Calu3 (cell line): ENCODE measurements at regions not wholly inside any gene's neighbourhood (a gene's known extent, or its start where the extent isn't known, plus 50 kb on each side); places are given as distances from the start of the nearest gene placed in this dataset.
A peak's percentile ranks its signal among the peaks of the same experiment; 100 is the strongest.

Experiments used
- BruUV-seq: library from RNA; stranded (reverse); fragments of 400-500 nt; replicated peaks from 2 replicates; lab custom pipeline; 2021; lab: Mats Ljungman, UMichigan
- CTCF ChIA-PET: fragments of 300-600 bp; sonication (Branson Sonifier 250); formaldehyde crosslinking; loops from one replicate; lab custom pipeline; 2022; ENCODE audit warnings: antibody characterized with exemption; lab: Charles Lee
- DNase-seq: peaks from one replicate; pipeline ENCODE4 v3.0.0; 2022
- H3K27ac Mint-ChIP-seq: one replicate; pipeline ENCODE4 v1.8.0; 2022; ENCODE audit warnings: mixed read lengths; ENCODE audit not compliant: unreplicated experiment
- H3K27me3 Mint-ChIP-seq: one replicate; pipeline ENCODE4 v1.8.0; 2022; ENCODE audit warnings: mixed read lengths; ENCODE audit not compliant: unreplicated experiment
- H3K36me3 Mint-ChIP-seq: one replicate; pipeline ENCODE4 v1.8.0; 2022; ENCODE audit warnings: mild to moderate bottlenecking, moderate library complexity, mixed read lengths; ENCODE audit not compliant: insufficient read depth, unreplicated experiment
- H3K4me1 Mint-ChIP-seq: one replicate; pipeline ENCODE4 v1.8.0; 2022; ENCODE audit warnings: mild to moderate bottlenecking, low read depth, mixed read lengths; ENCODE audit not compliant: unreplicated experiment
- H3K4me3 Mint-ChIP-seq: one replicate; pipeline ENCODE4 v1.8.0; 2022; ENCODE audit warnings: mild to moderate bottlenecking, low read depth, moderate library complexity, mixed read lengths; ENCODE audit not compliant: unreplicated experiment
- H3K9me3 Mint-ChIP-seq: one replicate; pipeline ENCODE4 v1.8.0; 2022; ENCODE audit warnings: low read depth, mixed read lengths; ENCODE audit not compliant: unreplicated experiment
- intact Hi-C: fragments of 100-400 bp; cut with micrococcal nuclease; formaldehyde crosslinking; loops from one replicate; pipeline ENCODE4 v1.10.0; 2022; ENCODE audit not compliant: unreplicated experiment
- TF ChIP-seq, protein P1 (sequence below): fragments of 200-600 bp; IDR thresholded peaks from one replicate; pipeline ENCODE4 v1.8.0; 2022; ENCODE audit warnings: antibody characterized with exemption; ENCODE audit not compliant: unreplicated experiment

DNA sequence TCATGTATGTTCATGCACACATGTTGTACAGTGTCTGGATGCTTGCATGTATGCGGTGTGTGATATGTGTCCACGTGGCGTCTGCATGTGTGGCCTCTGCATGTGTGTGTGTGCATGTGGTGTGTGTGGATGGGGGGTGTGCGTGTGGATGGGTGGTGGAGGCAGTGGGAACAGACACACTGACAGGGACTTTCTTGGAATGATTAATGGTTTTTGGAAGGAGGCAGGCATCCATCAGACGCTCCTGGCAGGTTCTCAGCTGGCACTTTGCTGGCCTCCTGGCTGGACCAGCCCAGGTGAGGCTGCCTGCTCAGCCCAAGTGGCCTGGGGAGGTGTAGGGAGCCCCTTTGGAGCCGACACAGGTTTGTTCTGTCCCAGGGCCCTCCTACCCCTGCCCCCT is 121.2 kb upstream of the CIBAR2 start:
- H3K36me3 Mint-ChIP-seq, result no peaks in the 10 kb centered on the region
- no peak overlapping the region for H3K4me3 Mint-ChIP-seq
- CTCF ChIA-PET, result no interaction called here
- intact Hi-C loops, result loop anchor here (10.0 kb wide), 1 partner anchor 119 kb away; the partner anchor contains the start of gene CIBAR2
- peaks cover 6% of the 10 kb centered on the region for H3K9me3 Mint-ChIP-seq
- no peak overlapping the region for H3K27ac Mint-ChIP-seq
- no peaks in the 10 kb centered on the region for H3K4me1 Mint-ChIP-seq
- BruUV-seq, result no TSS peak
- peaks cover 96% of the 10 kb centered on the region for H3K27me3 Mint-ChIP-seq
- DNase-seq, result no peak
- TF ChIP-seq, protein P1, sequence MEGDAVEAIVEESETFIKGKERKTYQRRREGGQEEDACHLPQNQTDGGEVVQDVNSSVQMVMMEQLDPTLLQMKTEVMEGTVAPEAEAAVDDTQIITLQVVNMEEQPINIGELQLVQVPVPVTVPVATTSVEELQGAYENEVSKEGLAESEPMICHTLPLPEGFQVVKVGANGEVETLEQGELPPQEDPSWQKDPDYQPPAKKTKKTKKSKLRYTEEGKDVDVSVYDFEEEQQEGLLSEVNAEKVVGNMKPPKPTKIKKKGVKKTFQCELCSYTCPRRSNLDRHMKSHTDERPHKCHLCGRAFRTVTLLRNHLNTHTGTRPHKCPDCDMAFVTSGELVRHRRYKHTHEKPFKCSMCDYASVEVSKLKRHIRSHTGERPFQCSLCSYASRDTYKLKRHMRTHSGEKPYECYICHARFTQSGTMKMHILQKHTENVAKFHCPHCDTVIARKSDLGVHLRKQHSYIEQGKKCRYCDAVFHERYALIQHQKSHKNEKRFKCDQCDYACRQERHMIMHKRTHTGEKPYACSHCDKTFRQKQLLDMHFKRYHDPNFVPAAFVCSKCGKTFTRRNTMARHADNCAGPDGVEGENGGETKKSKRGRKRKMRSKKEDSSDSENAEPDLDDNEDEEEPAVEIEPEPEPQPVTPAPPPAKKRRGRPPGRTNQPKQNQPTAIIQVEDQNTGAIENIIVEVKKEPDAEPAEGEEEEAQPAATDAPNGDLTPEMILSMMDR, result no peak

DNA sequence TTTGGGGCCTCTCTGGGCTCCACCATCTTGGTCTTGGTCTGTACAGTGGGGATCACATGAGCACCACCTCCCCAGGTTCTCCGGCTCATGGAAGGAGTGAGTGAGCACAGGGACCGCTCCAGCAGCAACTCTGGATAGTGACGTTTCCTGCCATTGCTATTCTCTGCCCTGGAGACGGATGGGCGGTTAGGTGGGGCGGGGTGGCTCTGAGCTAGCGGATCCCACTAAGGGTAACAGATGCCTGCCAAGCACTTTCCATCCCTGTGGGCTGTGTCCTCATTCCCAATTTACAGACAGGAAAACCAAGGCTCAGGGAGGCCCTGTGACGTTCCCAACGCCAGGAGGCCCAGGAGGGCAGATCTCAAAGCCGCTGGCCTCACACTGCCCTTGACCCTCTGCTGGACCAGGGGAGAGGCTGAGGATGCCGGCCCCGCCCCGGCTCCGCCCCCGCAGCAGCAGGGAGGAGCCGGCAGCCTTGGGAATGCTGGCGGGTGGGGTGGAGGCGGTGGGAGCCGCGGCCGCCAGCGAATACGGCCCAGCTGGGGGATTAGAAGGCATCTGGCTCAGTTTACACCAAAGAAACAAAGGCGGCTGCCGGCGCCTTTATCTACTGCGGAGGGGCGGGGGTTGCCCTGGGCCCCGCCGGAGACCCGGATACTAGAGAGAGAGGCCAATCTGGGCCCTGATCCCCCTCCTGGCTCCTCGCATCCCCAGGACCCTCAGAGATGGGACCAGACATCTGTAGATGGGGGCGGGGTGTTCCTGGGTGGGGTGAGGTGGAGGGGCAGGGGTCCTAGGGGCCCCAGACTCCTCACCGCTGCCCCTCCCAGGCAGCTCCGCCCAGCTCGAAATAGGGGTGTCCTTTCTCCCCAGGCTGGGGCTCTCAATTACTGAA is 122.3 kb upstream of the CIBAR2 start:
- Mint-ChIP-seq H3K27me3 (peaks cover 98% of the 10 kb centered on the region), H3K9me3 (peaks cover 6% of the 10 kb centered on the region), H3K4me1 (no peaks in the 10 kb centered on the region), H3K4me3 (peak overlapping the region; percentile 27), H3K27ac (no peak overlapping the region), H3K36me3 (no peaks in the 10 kb centered on the region)
- TF ChIP-seq, protein P1, result no peak
- intact Hi-C loops, result loop anchor here (10.0 kb wide), 1 partner anchor 120 kb away; the partner anchor contains the start of gene CIBAR2
- no TSS peak for BruUV-seq
- peak; percentile 54 for DNase-seq
- CTCF ChIA-PET, result interaction anchor here (0.6 kb wide), 1 partner anchor 136 kb away, joined by 3 read pairs; no protein-coding TSS in a partner anchor

DNA sequence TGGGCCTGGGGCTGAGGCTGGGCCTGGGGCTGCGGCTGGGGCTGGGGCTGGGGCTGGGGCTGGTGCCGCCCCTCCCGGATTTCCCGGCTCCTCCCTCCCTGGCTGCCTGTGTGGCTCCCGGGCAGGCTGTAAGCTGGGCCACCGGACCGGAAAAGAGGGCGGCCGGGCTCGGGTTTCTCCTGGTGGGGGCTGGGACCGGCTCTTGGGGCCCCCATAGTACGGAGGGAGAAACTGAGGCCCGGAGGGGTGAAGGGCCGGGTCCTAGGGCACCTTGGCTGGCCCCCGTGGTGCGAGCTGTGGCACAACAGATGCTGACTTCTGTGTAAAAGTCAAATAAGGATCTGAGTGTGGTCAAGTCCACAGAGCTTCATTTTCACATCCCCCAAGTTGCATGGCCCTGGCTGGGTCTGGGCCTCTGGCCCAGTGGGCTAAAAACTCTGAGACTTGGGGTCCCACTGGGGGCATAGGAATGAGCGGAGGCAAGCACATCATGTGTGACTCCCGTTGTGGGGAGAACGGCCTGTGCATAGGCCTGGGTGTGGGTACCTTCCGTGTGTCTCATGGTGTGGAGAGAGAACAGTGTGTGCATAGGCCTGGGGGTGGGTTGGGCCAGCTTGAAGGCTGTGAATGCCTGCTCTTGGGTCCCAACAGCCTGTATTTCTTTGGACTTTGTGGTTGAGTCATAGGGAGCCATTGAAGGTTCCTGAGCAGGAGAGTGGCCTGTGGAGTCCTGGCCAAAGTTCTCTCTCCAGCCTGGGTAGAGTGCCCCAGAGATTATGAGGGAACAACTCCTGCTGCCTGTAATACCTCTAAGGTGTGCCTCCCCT is 123.9 kb upstream of the CIBAR2 start:
- Mint-ChIP-seq H3K4me3 (no peak overlapping the region), H3K4me1 (no peaks in the 10 kb centered on the region), H3K36me3 (no peaks in the 10 kb centered on the region), H3K9me3 (peaks cover under 1% of the 10 kb centered on the region), H3K27me3 (peaks cover 100% of the 10 kb centered on the region), H3K27ac (no peak overlapping the region)
- no TSS peak for BruUV-seq
- no peak for DNase-seq
- intact Hi-C loops, result loop anchor here (10.0 kb wide), 1 partner anchor 121 kb away; the partner anchor contains the start of gene CIBAR2
- CTCF ChIA-PET, result no interaction called here
- TF ChIP-seq, protein P1, result no peak

DNA sequence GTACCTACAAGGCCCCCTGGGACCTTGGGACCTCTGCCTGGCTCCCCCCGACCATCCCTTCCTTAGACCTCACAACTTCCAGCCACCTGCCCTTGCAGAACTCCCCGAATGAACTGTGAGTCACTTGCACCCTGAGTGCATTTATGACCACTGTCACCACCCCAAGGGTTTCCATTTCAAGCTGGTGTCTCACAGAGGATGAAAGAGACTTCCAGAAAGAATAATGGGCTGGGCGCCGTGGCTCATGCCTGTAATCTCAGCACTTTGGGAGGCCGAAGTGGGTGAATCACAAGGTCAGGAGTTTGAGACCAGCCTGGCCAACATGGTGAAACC is 124.5 kb upstream of the CIBAR2 start:
- Mint-ChIP-seq H3K27ac (no peak overlapping the region), H3K9me3 (no peaks in the 10 kb centered on the region), H3K4me1 (no peaks in the 10 kb centered on the region), H3K36me3 (no peaks in the 10 kb centered on the region), H3K27me3 (peaks cover 100% of the 10 kb centered on the region), H3K4me3 (no peak overlapping the region)
- DNase-seq, result no peak
- TF ChIP-seq, protein P1, result no peak
- CTCF ChIA-PET, result no interaction called here
- intact Hi-C loops, result loop anchor here (10.0 kb wide), 1 partner anchor 122 kb away; the partner anchor contains the start of gene CIBAR2
- BruUV-seq, result no TSS peak
